NAMALWA (cell line): ENCODE measurements at regions not wholly inside any gene's neighbourhood (a gene's known extent, or its start where the extent isn't known, plus 50 kb on each side); places are given as distances from the start of the nearest gene placed in this dataset.

Source experiments
- DNase-seq: peaks from one replicate; pipeline ENCODE4 v3.0.0-alpha.2; 2015; ENCODE audit warnings: low spot score

GRCh38 chr6:141244366-141244765, 888.4 kb upstream of the GJE1 start:
- no peak for DNase-seq

- no peak for DNase-seq
These were observed 889.8 kb upstream of the GJE1 start for GRCh38 chr6:141242957-141243356.

- DNase-seq = no peak
These were observed 903.4 kb upstream of the GJE1 start for GRCh38 chr6:141229296-141229695.

GRCh38 chr6:141218583-141218982, 914.1 kb upstream of the GJE1 start:
- peak; percentile 23 for DNase-seq

- DNase-seq = no peak
These were observed 916.0 kb upstream of the GJE1 start for GRCh38 chr6:141216726-141217125.

GRCh38 chr6:141212296-141212695, 920.4 kb upstream of the GJE1 start:
- DNase-seq = no peak

GRCh38 chr6:141211845-141212244, 920.9 kb upstream of the GJE1 start:
- no peak for DNase-seq

GRCh38 chr6:141210901-141211300, 921.8 kb upstream of the GJE1 start:
- no peak for DNase-seq

- no peak for DNase-seq
These were observed 922.8 kb upstream of the GJE1 start for GRCh38 chr6:141209890-141210289.

GRCh38 chr6:141208101-141208500, 924.6 kb upstream of the GJE1 start:
- no peak for DNase-seq

- no peak for DNase-seq
These were observed 928.7 kb upstream of the GJE1 start for GRCh38 chr6:141203902-141204575.

GRCh38 chr6:141202626-141203025, 930.1 kb upstream of the GJE1 start:
- DNase-seq = no peak

- no peak for DNase-seq
These were observed 933.7 kb upstream of the GJE1 start for GRCh38 chr6:141199074-141199473.

GRCh38 chr6:141195251-141195832, 937.4 kb upstream of the GJE1 start:
- DNase-seq = peak; percentile 50

- DNase-seq = no peak
These were observed 949.4 kb upstream of the GJE1 start for GRCh38 chr6:141183368-141183767.

- DNase-seq = peak; percentile 12
These were observed 957.3 kb upstream of the GJE1 start for GRCh38 chr6:141175458-141175857.

- DNase-seq = no peak
These were observed 957.8 kb upstream of the GJE1 start for GRCh38 chr6:141174932-141175331.

GRCh38 chr6:141173529-141173928, 959.2 kb upstream of the GJE1 start:
- DNase-seq = no peak

GRCh38 chr6:141169419-141169818, 963.3 kb upstream of the GJE1 start:
- no peak for DNase-seq

GRCh38 chr6:141167945-141168344, 964.8 kb upstream of the GJE1 start:
- DNase-seq = no peak

GRCh38 chr6:141165002-141165665, 967.6 kb upstream of the GJE1 start:
- DNase-seq = no peak

- DNase-seq = no peak
These were observed 968.5 kb upstream of the GJE1 start for GRCh38 chr6:141164042-141164743.

- no peak for DNase-seq
These were observed 969.6 kb upstream of the GJE1 start for GRCh38 chr6:141163107-141163506.
